Neural cell (in vitro differentiated cells): ENCODE measurements at regions not wholly inside any gene's neighbourhood (a gene's known extent, or its start where the extent isn't known, plus 50 kb on each side); places are given as distances from the start of the nearest gene placed in this dataset.

Experiments used
- H2AFZ ChIP-seq: fragments of 200-600, 300-800 bp; sonication (generic), shearing (Covaris generic); 2 replicates; pipeline ENCODE4 v1.6.0; 2014; ENCODE audit warnings: low read depth, mild to moderate bottlenecking, antibody characterized with exemption, low read length, moderate library complexity
- H3F3A ChIP-seq: fragments of 200-600 bp; shearing (Covaris generic); 2 replicates; pipeline ENCODE4 v1.6.1; 2016; ENCODE audit warnings: mild to moderate bottlenecking, moderate library complexity, mixed read lengths, antibody characterized with exemption, low read length; ENCODE audit not compliant: insufficient read depth, poor library complexity, severe bottlenecking
- H3K27ac ChIP-seq: fragments of 200-600, 300-800 bp; sonication (generic), shearing (Covaris generic); 2 replicates; pipeline ENCODE4 v1.5.1; 2014; ENCODE audit warnings: mild to moderate bottlenecking, low read length, moderate library complexity
- H3K27me3 ChIP-seq: fragments of 300-800, 200-600 bp; sonication (generic), shearing (Covaris generic); 2 replicates; pipeline ENCODE4 v1.6.0; 2014; ENCODE audit warnings: mild to moderate bottlenecking, low read depth, low read length, moderate library complexity; ENCODE audit not compliant: insufficient read depth
- H3K36me3 ChIP-seq: fragments of 300-800, 200-600 bp; sonication (generic), shearing (Covaris generic); 2 replicates; pipeline ENCODE4 v1.5.1; 2014; ENCODE audit warnings: mild to moderate bottlenecking, antibody characterized with exemption, low read length, moderate library complexity; ENCODE audit not compliant: insufficient read depth
- H3K4me2 ChIP-seq: fragments of 300-800, 200-600 bp; sonication (generic), shearing (Covaris generic); 2 replicates; pipeline ENCODE4 v1.6.0; 2014; ENCODE audit warnings: mild to moderate bottlenecking, low read length
- H3K4me3 ChIP-seq: fragments of 300-800, 200-600 bp; sonication (generic), shearing (Covaris generic); 2 replicates; pipeline ENCODE4 v1.5.1; 2014; ENCODE audit warnings: mild to moderate bottlenecking, low read length, moderate library complexity
- H3K79me2 ChIP-seq: fragments of 200-600 bp; shearing (Covaris generic); replicated peaks from 2 replicates; pipeline ENCODE4 v1.6.0; 2014; ENCODE audit warnings: mild to moderate bottlenecking, low read length, moderate library complexity; ENCODE audit not compliant: insufficient read depth
- H3K9ac ChIP-seq: fragments of 300-800, 200-600 bp; sonication (generic), shearing (Covaris generic); 2 replicates; pipeline ENCODE4 v1.6.1; 2016; ENCODE audit warnings: mild to moderate bottlenecking, low read length, mixed read lengths
- H3K9me2 ChIP-seq: fragments of 200-600 bp; shearing (Covaris generic); 2 replicates; pipeline ENCODE4 v1.6.1; 2016; ENCODE audit warnings: mild to moderate bottlenecking, low read length, mixed read lengths; ENCODE audit not compliant: insufficient read depth
- H3K9me3 ChIP-seq: fragments of 200-600, 300-800 bp; sonication (generic), shearing (Covaris generic); 2 replicates; pipeline ENCODE4 v1.6.1; 2016; ENCODE audit warnings: mild to moderate bottlenecking, mixed run types, low read length, moderate library complexity, mixed read lengths
- H4K20me1 ChIP-seq: fragments of 200-600 bp; shearing (Covaris generic); 2 replicates; pipeline ENCODE4 v1.6.1; 2016; ENCODE audit warnings: mild to moderate bottlenecking, mixed run types; ENCODE audit not compliant: insufficient read depth
- CTCF ChIP-seq: fragments of 450-650 bp; IDR thresholded peaks from 2 replicates; pipeline ENCODE4 v1.5.1; 2014; ENCODE audit warnings: antibody characterized with exemption, mild to moderate bottlenecking, moderate library complexity; ENCODE audit not compliant: poor library complexity, severe bottlenecking
- EP300 ChIP-seq: fragments of 450-650 bp; conservative IDR thresholded peaks from 2 replicates; pipeline ENCODE4 v1.6.1; 2014; ENCODE audit warnings: antibody characterized with exemption, mild to moderate bottlenecking, moderate library complexity; ENCODE audit not compliant: poor library complexity, severe bottlenecking
- EZH2 ChIP-seq: fragments of 200-600, 300-800 bp; shearing (Covaris generic), sonication (generic); IDR thresholded peaks from 2 replicates; pipeline ENCODE4 v1.6.1; 2014; ENCODE audit warnings: antibody characterized with exemption, low read length, borderline replicate concordance, mild to moderate bottlenecking; ENCODE audit not compliant: insufficient read depth, poor library complexity, severe bottlenecking
- MXI1 ChIP-seq: fragments of 450-650 bp; conservative IDR thresholded peaks from 2 replicates; pipeline ENCODE4 v1.6.1; 2014; ENCODE audit warnings: antibody characterized with exemption, mild to moderate bottlenecking; ENCODE audit not compliant: poor library complexity, severe bottlenecking
- POLR2AphosphoS5 ChIP-seq: IDR thresholded peaks from 2 replicates; pipeline ENCODE4 v1.6.1; 2012
- RAD21 ChIP-seq: fragments of 450-650 bp; conservative IDR thresholded peaks from 2 replicates; pipeline ENCODE4 v1.6.1; 2014; ENCODE audit warnings: antibody characterized with exemption, mild to moderate bottlenecking, moderate library complexity
- REST ChIP-seq: IDR thresholded peaks from 2 replicates; pipeline ENCODE4 v1.6.1; 2012; ENCODE audit warnings: borderline replicate concordance
- SMC3 ChIP-seq: fragments of 450-650 bp; conservative IDR thresholded peaks from 2 replicates; pipeline ENCODE4 v1.6.1; 2014; ENCODE audit warnings: antibody characterized with exemption, mild to moderate bottlenecking, moderate library complexity; ENCODE audit not compliant: poor library complexity
- TAF1 ChIP-seq: IDR thresholded peaks from 2 replicates; pipeline ENCODE4 v1.6.1; 2012; ENCODE audit warnings: low read depth

- no peaks in the 10 kb centered on the region for H4K20me1 ChIP-seq
- no peaks in the 10 kb centered on the region for H3K79me2 ChIP-seq
- no peaks in the 10 kb centered on the region for H3F3A ChIP-seq
- no peaks in the 10 kb centered on the region for H3K9me3 ChIP-seq
- H3K9ac ChIP-seq, result no peak overlapping the region
- H3K4me2 ChIP-seq, result no peak overlapping the region
- no peaks in the 10 kb centered on the region for H3K36me3 ChIP-seq
- TF ChIP-seq REST (no peak), RAD21 (no peak), EZH2 (no peak), POLR2AphosphoS5 (no peak), TAF1 (no peak), SMC3 (no peak), CTCF (no peak), MXI1 (no peak), EP300 (no peak)
- H3K27ac ChIP-seq, result no peak overlapping the region
- no peak overlapping the region for H3K4me3 ChIP-seq
- H2AFZ ChIP-seq, result no peak overlapping the region
- H3K9me2 ChIP-seq, result no peaks in the 10 kb centered on the region
- no peaks in the 10 kb centered on the region for H3K27me3 ChIP-seq
Observed at GRCh38 chr6:169940481-169941271, 189.3 kb downstream of the ERMARD start.

- H4K20me1 ChIP-seq, result no peaks in the 10 kb centered on the region
- no peak overlapping the region for H3K4me2 ChIP-seq
- no peaks in the 10 kb centered on the region for H3K27me3 ChIP-seq
- TF ChIP-seq TAF1, result no peak
- TF ChIP-seq POLR2AphosphoS5, result no peak
- TF ChIP-seq MXI1, result no peak
- TF ChIP-seq CTCF, result no peak
- TF ChIP-seq REST, result no peak
- no peak for TF ChIP-seq SMC3
- no peak for TF ChIP-seq EP300
- no peak for TF ChIP-seq EZH2
- TF ChIP-seq RAD21, result no peak
- no peak overlapping the region for H3K4me3 ChIP-seq
- no peak overlapping the region for H3K27ac ChIP-seq
- H3K9me3 ChIP-seq, result no peaks in the 10 kb centered on the region
- H3K9ac ChIP-seq, result no peak overlapping the region
- no peaks in the 10 kb centered on the region for H3K36me3 ChIP-seq
- H3K79me2 ChIP-seq, result no peaks in the 10 kb centered on the region
- no peak overlapping the region for H2AFZ ChIP-seq
- no peaks in the 10 kb centered on the region for H3K9me2 ChIP-seq
- H3F3A ChIP-seq, result no peaks in the 10 kb centered on the region
Observed at GRCh38 chr6:169939554-169940164, 188.2 kb downstream of the ERMARD start.
